Brain microvascular endothelial cell (primary cell): ENCODE measurements at regions not wholly inside any gene's neighbourhood (a gene's known extent, or its start where the extent isn't known, plus 50 kb on each side); places are given as distances from the start of the nearest gene placed in this dataset.

Experiments used
- DNase-seq: peaks from one replicate; pipeline ENCODE4 v3.0.0-alpha.2; 2020
- H3K27ac ChIP-seq: fragments of 250-450 bp; sonication (Bioruptor Pico); 2 replicates; pipeline ENCODE4 v1.5.1; 2020; ENCODE audit warnings: mild to moderate bottlenecking, moderate library complexity
- H3K27me3 ChIP-seq: fragments of 250-450 bp; sonication (Bioruptor Pico); replicated peaks from 2 replicates; pipeline ENCODE4 v1.5.1; 2020; ENCODE audit warnings: mild to moderate bottlenecking
- H3K36me3 ChIP-seq: fragments of 250-450 bp; sonication (Bioruptor Pico); replicated peaks from 2 replicates; pipeline ENCODE4 v1.5.1; 2020; ENCODE audit warnings: mild to moderate bottlenecking
- H3K4me3 ChIP-seq: 2 replicates; pipeline ENCODE4 v1.5.1; 2011; ENCODE audit warnings: low read depth, mild to moderate bottlenecking, control low read depth, low read length, moderate library complexity
- in situ Hi-C: cut with HindIII; loops from 2 replicates; pipeline ENCODE4 v1.10.0; 2017; ENCODE audit warnings: low sequenced_read_pairs, low pct_ligation_motif_present
- TF ChIP-seq, protein P1 (sequence below): IDR thresholded peaks from 2 replicates; pipeline ENCODE4 v1.5.1; 2011; ENCODE audit warnings: low read depth, mild to moderate bottlenecking, moderate library complexity, low read length, control low read depth, inconsistent platforms; ENCODE audit errors: missing control alignments

GRCh38 chr6:133833949-133834359 is 55.0 kb upstream of the TCF21 start:
- Histone ChIP-seq H3K27me3 (no peaks in the 10 kb centered on the region), H3K36me3 (no peaks in the 10 kb centered on the region), H3K27ac (no peak overlapping the region), H3K4me3 (no peak overlapping the region)
- in situ Hi-C loops: no loop called here
- TF ChIP-seq, protein P1, sequence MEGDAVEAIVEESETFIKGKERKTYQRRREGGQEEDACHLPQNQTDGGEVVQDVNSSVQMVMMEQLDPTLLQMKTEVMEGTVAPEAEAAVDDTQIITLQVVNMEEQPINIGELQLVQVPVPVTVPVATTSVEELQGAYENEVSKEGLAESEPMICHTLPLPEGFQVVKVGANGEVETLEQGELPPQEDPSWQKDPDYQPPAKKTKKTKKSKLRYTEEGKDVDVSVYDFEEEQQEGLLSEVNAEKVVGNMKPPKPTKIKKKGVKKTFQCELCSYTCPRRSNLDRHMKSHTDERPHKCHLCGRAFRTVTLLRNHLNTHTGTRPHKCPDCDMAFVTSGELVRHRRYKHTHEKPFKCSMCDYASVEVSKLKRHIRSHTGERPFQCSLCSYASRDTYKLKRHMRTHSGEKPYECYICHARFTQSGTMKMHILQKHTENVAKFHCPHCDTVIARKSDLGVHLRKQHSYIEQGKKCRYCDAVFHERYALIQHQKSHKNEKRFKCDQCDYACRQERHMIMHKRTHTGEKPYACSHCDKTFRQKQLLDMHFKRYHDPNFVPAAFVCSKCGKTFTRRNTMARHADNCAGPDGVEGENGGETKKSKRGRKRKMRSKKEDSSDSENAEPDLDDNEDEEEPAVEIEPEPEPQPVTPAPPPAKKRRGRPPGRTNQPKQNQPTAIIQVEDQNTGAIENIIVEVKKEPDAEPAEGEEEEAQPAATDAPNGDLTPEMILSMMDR: no peak
- no peak for DNase-seq

DNA sequence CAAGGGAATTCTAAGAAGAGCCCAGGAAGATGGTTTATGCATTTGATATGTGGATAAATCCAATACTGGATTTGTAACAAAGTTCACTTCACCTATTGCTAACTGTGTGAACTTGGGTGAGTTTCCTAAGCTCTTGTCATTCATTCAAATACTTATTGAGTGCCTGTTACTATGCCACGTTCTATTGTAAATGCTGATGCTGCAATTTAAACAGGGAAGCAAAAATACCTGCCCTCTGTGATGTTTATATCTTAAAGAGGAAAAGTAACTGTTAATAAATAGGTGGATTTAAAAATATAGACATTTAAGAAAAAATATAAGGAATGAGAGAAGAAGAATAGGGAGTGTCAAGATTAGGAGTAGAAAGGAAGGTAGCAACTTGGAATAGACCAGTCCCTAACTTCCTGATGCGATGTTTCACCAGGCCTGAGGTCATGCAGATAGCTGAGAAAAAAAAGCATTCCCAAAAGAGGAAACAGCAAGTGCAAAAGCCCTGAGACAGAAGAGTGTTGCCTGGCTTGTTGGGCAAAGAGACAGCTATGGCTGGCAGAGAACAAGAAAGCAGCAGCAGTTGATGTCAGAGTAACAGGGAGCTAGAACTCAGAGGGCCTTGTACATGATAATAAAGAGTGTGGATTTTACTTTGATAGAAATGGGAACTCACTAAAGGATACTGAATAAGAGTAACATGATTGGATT is 54.3 kb upstream of the TCF21 start:
- DNase-seq: no peak
- in situ Hi-C loops: no loop called here
- H3K27me3 ChIP-seq: no peaks in the 10 kb centered on the region
- TF ChIP-seq, protein P1: no peak
- H3K36me3 ChIP-seq: no peaks in the 10 kb centered on the region
- no peak overlapping the region for H3K27ac ChIP-seq
- H3K4me3 ChIP-seq: no peak overlapping the region

DNA sequence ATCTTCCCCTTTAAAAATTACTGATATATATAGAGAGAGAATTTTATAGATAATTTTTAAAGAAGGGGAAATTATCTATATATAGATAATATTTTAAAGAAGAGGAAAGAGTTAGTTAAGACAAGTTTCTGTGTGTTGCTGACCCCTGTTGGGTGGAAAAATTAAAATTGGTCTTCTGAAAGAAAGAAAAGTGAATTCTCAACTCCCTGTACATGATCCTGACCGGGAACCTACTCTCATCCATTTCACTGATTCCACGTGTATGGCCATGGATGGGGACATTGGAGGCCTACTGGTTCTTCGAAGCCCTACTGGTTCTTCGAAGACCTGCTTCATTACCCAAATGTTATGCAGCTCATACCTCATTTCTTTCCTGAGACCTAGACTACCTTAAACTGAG is 53.0 kb upstream of the TCF21 start:
- no peaks in the 10 kb centered on the region for H3K27me3 ChIP-seq
- peak; percentile 27 for DNase-seq
- no peaks in the 10 kb centered on the region for H3K36me3 ChIP-seq
- H3K27ac ChIP-seq: no peak overlapping the region
- H3K4me3 ChIP-seq: no peak overlapping the region
- TF ChIP-seq, protein P1: peak; percentile 27
- in situ Hi-C loops: no loop called here

DNA sequence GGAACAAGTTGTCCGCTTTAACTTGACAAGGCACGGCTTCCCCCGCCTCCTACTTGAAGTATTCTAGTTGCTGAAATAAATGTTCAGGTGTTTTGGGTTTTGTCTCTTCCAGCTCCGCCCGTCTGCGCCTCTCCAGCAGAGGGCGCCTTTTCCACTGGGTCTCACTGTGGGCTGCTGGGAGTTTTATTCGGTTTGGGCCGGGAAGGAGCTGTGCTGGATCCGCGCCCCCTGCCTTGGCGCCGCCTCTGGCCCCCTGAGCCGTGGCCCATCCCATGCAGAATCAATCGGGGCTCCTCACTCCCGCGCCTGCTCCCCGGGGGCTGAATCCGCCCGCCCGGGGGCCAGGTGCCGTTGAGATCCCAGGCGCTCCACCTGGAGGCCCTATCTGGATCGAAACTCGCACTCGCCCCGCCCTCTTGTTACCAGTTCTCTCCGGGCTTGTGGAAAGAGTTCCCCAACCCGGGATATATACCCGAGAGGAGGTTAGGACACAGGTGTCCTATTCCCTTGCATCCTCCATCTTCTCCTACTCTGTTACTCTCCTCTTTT is 51.0 kb upstream of the TCF21 start:
- H3K27ac ChIP-seq: no peak overlapping the region
- in situ Hi-C loops: no loop called here
- no peaks in the 10 kb centered on the region for H3K27me3 ChIP-seq
- no peaks in the 10 kb centered on the region for H3K36me3 ChIP-seq
- TF ChIP-seq, protein P1: peak; percentile 92
- peak; percentile 35 for DNase-seq
- H3K4me3 ChIP-seq: peak overlapping the region; percentile 62
